ENCODE measurements at regions not wholly inside any gene's neighbourhood (a gene's known extent, or its start where the extent isn't known, plus 50 kb on each side); places are given as distances from the start of the nearest gene placed in this dataset.

DNA sequence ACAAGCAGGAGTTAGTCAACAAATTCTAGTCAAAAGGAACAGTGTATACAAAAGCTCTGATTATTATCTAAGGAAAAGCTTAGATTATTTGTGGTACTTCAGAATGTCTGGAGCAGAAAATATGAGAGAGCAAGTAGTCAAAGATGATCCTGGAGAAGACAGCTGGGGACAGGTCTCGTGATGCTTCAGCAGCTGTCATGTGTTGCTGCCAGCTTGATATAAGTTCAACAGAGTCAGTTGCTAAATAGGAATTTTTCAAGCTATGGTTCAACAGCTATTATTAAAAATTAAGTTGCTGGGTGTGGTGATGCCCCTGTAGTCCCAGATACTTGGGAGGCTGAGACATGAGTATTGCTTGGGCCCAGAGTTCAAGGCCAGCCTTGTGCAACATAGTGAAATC is 240.0 kb upstream of the RHOBTB1 start:
- intact Hi-C loops (cut with DNase I; ENCODE audit: low total_unique reads): no loop called here
- no peaks in the 10 kb centered on the region for H3K9me3 ChIP-seq
- TF ChIP-seq POLR2A (IDR thresholded peaks at IDR 0.05): no peak
- no peak for TF ChIP-seq POLR2AphosphoS5 (IDR thresholded peaks at IDR 0.05)
- TF ChIP-seq, protein P1, sequence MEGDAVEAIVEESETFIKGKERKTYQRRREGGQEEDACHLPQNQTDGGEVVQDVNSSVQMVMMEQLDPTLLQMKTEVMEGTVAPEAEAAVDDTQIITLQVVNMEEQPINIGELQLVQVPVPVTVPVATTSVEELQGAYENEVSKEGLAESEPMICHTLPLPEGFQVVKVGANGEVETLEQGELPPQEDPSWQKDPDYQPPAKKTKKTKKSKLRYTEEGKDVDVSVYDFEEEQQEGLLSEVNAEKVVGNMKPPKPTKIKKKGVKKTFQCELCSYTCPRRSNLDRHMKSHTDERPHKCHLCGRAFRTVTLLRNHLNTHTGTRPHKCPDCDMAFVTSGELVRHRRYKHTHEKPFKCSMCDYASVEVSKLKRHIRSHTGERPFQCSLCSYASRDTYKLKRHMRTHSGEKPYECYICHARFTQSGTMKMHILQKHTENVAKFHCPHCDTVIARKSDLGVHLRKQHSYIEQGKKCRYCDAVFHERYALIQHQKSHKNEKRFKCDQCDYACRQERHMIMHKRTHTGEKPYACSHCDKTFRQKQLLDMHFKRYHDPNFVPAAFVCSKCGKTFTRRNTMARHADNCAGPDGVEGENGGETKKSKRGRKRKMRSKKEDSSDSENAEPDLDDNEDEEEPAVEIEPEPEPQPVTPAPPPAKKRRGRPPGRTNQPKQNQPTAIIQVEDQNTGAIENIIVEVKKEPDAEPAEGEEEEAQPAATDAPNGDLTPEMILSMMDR (IDR thresholded peaks at IDR 0.05): no peak

DNA sequence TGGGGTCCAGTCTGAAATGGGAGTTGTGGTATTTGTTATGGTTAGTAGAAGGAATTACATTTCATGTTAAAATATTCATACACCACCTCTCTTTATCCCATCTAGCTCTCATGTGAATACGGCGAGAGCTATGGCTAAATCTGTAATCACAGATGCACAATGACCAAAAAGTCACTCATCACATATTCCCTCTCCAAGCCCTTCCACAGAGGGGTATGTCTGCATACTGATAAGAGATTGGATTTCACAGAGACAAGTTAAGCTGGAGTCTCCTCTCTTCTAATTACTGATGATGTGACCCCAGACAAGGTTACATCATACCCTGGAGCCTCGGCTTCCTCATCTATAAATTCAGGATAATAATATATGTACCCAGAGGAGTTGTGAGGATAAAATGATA is 237.8 kb upstream of the RHOBTB1 start:
- H3K27ac ChIP-seq: no peak overlapping the region
- no peak for DNase-seq (ENCODE audit: low spot score in 2 of 2)
- no peaks in the 10 kb centered on the region for H3K36me3 ChIP-seq
- H3K4me3 ChIP-seq: no peak overlapping the region
- H3K9me3 ChIP-seq: no peaks in the 10 kb centered on the region
- intact Hi-C loops (cut with DNase I; ENCODE audit: low total_unique reads): no loop called here
- TF ChIP-seq, protein P1 (IDR thresholded peaks at IDR 0.05): no peak
- TF ChIP-seq POLR2AphosphoS5 (IDR thresholded peaks at IDR 0.05) (no peak), POLR2A (IDR thresholded peaks at IDR 0.05) (no peak)
- no peaks in the 10 kb centered on the region for H3K4me1 ChIP-seq
- no peaks in the 10 kb centered on the region for H3K27me3 ChIP-seq

More for the DNA sequence above, 240.0 kb upstream of the RHOBTB1 start:
- H3K4me3 ChIP-seq: no peak overlapping the region
- DNase-seq (ENCODE audit: low spot score in 2 of 2): no peak
- no peak overlapping the region for H3K27ac ChIP-seq
- H3K36me3 ChIP-seq: no peaks in the 10 kb centered on the region
- H3K4me1 ChIP-seq: no peaks in the 10 kb centered on the region
- H3K27me3 ChIP-seq: no peaks in the 10 kb centered on the region

DNA sequence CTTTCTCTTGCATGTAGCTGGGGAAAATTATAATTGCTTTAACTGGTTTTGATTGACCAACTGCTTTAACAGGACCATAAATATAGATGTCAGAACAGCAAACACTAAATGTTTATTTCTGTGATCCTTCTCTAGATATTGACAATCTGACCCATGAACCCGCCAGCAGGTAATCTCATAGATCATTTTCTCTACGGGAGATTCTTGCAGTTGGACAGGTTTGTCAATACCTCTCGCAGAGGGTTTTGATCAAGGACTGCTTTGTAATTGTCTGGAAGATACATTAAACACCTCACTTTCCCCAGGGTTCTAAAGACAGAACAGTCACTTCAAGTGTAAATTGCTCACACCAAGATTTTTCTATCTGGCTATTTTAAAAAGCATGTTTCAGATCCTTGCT is 235.8 kb upstream of the RHOBTB1 start:
- TF ChIP-seq POLR2A (IDR thresholded peaks at IDR 0.05): no peak
- no peak for TF ChIP-seq POLR2AphosphoS5 (IDR thresholded peaks at IDR 0.05)
- TF ChIP-seq, protein P1 (IDR thresholded peaks at IDR 0.05): no peak
- H3K4me3 ChIP-seq: no peak overlapping the region
- H3K27ac ChIP-seq: no peak overlapping the region
- H3K9me3 ChIP-seq: no peaks in the 10 kb centered on the region
- no peak for DNase-seq (ENCODE audit: low spot score in 2 of 2)
- intact Hi-C loops (cut with DNase I; ENCODE audit: low total_unique reads): no loop called here
- H3K36me3 ChIP-seq: no peaks in the 10 kb centered on the region
- H3K4me1 ChIP-seq: no peaks in the 10 kb centered on the region
- H3K27me3 ChIP-seq: no peaks in the 10 kb centered on the region

DNA sequence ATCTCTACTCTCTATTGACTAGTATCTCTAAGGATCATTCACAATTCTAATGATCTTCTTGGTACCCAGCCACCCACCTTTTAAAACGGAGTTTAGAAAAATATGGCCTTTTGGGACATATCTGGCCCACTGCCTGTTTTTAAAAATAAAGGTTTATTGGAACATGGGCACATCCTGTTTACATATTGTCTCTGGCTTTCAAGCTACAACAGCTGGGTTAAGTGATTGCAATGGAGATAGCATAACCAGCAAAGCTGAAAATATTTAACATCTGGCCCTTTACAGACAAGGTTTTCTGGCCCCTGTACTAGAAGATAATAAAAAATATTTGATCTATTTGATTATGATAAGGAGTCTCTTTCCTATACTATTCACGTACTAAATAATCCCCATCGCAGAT is 232.4 kb upstream of the RHOBTB1 start:
- Histone ChIP-seq H3K27me3 (no peaks in the 10 kb centered on the region), H3K36me3 (no peaks in the 10 kb centered on the region), H3K9me3 (no peaks in the 10 kb centered on the region), H3K27ac (no peak overlapping the region), H3K4me3 (no peak overlapping the region), H3K4me1 (no peaks in the 10 kb centered on the region)
- intact Hi-C loops (cut with DNase I; ENCODE audit: low total_unique reads): no loop called here
- TF ChIP-seq POLR2A (IDR thresholded peaks at IDR 0.05): no peak
- TF ChIP-seq, protein P1 (IDR thresholded peaks at IDR 0.05): no peak
- no peak for TF ChIP-seq POLR2AphosphoS5 (IDR thresholded peaks at IDR 0.05)
- no peak for DNase-seq (ENCODE audit: low spot score in 2 of 2)

DNA sequence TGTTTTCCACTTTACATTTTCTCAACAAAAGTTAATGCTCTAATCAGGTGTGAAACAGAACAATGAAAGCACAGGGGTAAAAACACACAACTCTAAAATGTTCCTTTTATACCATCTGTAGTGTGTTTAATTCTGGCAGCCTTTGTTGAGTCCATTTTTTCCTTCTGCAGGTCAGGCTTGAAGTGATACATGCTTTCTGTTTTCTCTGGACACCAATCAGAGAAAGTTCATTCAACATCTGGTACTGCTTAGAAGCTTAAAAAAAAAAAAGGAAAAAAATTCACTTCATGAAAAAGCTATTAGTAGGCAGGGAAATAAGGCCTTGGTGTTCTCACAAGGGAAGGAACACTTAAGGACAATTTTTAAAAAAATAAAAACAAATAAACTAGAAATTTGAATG is 231.3 kb upstream of the RHOBTB1 start:
- TF ChIP-seq, protein P1 (IDR thresholded peaks at IDR 0.05): no peak
- TF ChIP-seq POLR2AphosphoS5 (IDR thresholded peaks at IDR 0.05): peak in 1 of 3 donors; percentile 24
- H3K4me1 ChIP-seq: no peaks in the 10 kb centered on the region
- H3K27ac ChIP-seq: peak overlapping the region in 1 of 2 donors; percentile 3
- no peaks in the 10 kb centered on the region for H3K36me3 ChIP-seq
- H3K4me3 ChIP-seq: no peak overlapping the region
- intact Hi-C loops (cut with DNase I; ENCODE audit: low total_unique reads): no loop called here
- no peaks in the 10 kb centered on the region for H3K9me3 ChIP-seq
- no peak for DNase-seq (ENCODE audit: low spot score in 2 of 2)
- H3K27me3 ChIP-seq: no peaks in the 10 kb centered on the region

All from breast epithelium (tissue), 4 donors.